ENCODE measurements at regions not wholly inside any gene's neighbourhood (a gene's known extent, or its start where the extent isn't known, plus 50 kb on each side); places are given as distances from the start of the nearest gene placed in this dataset.

- H3K27me3 ChIP-seq (replicated peaks; ENCODE audit: insufficient read depth, low read depth, low read length, poor library complexity), result no peaks in the 10 kb centered on the region
- intact Hi-C loops (cut with micrococcal nuclease; ENCODE audit: unreplicated experiment), result no loop called here
- H3K4me1 ChIP-seq (ENCODE audit: insufficient read depth, low read length, poor library complexity, severe bottlenecking), result peaks cover 29% of the 10 kb centered on the region
- no peak for TF ChIP-seq EZH2 (IDR thresholded peaks at IDR 0.05; ENCODE audit: borderline replicate concordance, low read depth, low read length, poor library complexity, severe bottlenecking)
- TF ChIP-seq CTCF (conservative IDR thresholded peaks at IDR 0.05; ENCODE audit: low read depth, low read length), result no peak
- no peak overlapping the region for H3K4me3 ChIP-seq (ENCODE audit: low read depth, low read length, poor library complexity, severe bottlenecking)
- H3K36me3 ChIP-seq (ENCODE audit: insufficient read depth, low read length, poor library complexity, severe bottlenecking), result no peaks in the 10 kb centered on the region
- no TSS peak for BruUV-seq (replicated peaks)
- peaks cover 14% of the 10 kb centered on the region for H3K9me3 ChIP-seq (ENCODE audit: low read depth, low read length, poor library complexity, severe bottlenecking)
- POLR2A ChIA-PET (ENCODE audit: low non-redundant PET), result no interaction called here
- no peak for DNase-seq (ENCODE audit: low spot score)
- no peak overlapping the region for H3K27ac ChIP-seq (ENCODE audit: low read depth, low read length, poor library complexity, severe bottlenecking)
- CTCF ChIA-PET, result no interaction called here
Observed at GRCh38 chr13:50382511-50382910, 367.3 kb downstream of the KCNRG start.

- no peak for DNase-seq (ENCODE audit: low spot score)
- intact Hi-C loops (cut with micrococcal nuclease; ENCODE audit: unreplicated experiment), result no loop called here
Observed at GRCh38 chr13:50382951-50383350, 367.7 kb downstream of the KCNRG start.

GRCh38 chr13:50384724-50385123 is 369.5 kb downstream of the KCNRG start:
- Histone ChIP-seq H3K9me3 (ENCODE audit: low read depth, low read length, poor library complexity, severe bottlenecking) (peaks cover 14% of the 10 kb centered on the region), H3K4me3 (ENCODE audit: low read depth, low read length, poor library complexity, severe bottlenecking) (no peak overlapping the region), H3K27me3 (replicated peaks; ENCODE audit: insufficient read depth, low read depth, low read length, poor library complexity) (no peaks in the 10 kb centered on the region), H3K27ac (ENCODE audit: low read depth, low read length, poor library complexity, severe bottlenecking) (no peak overlapping the region), H3K4me1 (ENCODE audit: insufficient read depth, low read length, poor library complexity, severe bottlenecking) (peaks cover 38% of the 10 kb centered on the region), H3K36me3 (ENCODE audit: insufficient read depth, low read length, poor library complexity, severe bottlenecking) (no peaks in the 10 kb centered on the region)
- DNase-seq (ENCODE audit: low spot score), result no peak
- ChIA-PET POLR2A (ENCODE audit: low non-redundant PET) (no interaction called here), CTCF (no interaction called here)
- no TSS peak for BruUV-seq (replicated peaks)
- TF ChIP-seq EZH2 (IDR thresholded peaks at IDR 0.05; ENCODE audit: borderline replicate concordance, low read depth, low read length, poor library complexity, severe bottlenecking) (no peak), CTCF (conservative IDR thresholded peaks at IDR 0.05; ENCODE audit: low read depth, low read length) (no peak)
- intact Hi-C loops (cut with micrococcal nuclease; ENCODE audit: unreplicated experiment), result no loop called here

More at GRCh38 chr13:50382951-50383350, 367.7 kb downstream of the KCNRG start:
- Histone ChIP-seq H3K4me3 (ENCODE audit: low read depth, low read length, poor library complexity, severe bottlenecking) (no peak overlapping the region), H3K27ac (ENCODE audit: low read depth, low read length, poor library complexity, severe bottlenecking) (no peak overlapping the region), H3K4me1 (ENCODE audit: insufficient read depth, low read length, poor library complexity, severe bottlenecking) (peaks cover 33% of the 10 kb centered on the region), H3K9me3 (ENCODE audit: low read depth, low read length, poor library complexity, severe bottlenecking) (peaks cover 14% of the 10 kb centered on the region), H3K36me3 (ENCODE audit: insufficient read depth, low read length, poor library complexity, severe bottlenecking) (no peaks in the 10 kb centered on the region), H3K27me3 (replicated peaks; ENCODE audit: insufficient read depth, low read depth, low read length, poor library complexity) (no peaks in the 10 kb centered on the region)
- TF ChIP-seq CTCF (conservative IDR thresholded peaks at IDR 0.05; ENCODE audit: low read depth, low read length) (no peak), EZH2 (IDR thresholded peaks at IDR 0.05; ENCODE audit: borderline replicate concordance, low read depth, low read length, poor library complexity, severe bottlenecking) (no peak)
- CTCF ChIA-PET, result no interaction called here
- POLR2A ChIA-PET (ENCODE audit: low non-redundant PET), result no interaction called here
- no TSS peak for BruUV-seq (replicated peaks)
